ENCODE measurements at regions not wholly inside any gene's neighbourhood (a gene's known extent, or its start where the extent isn't known, plus 50 kb on each side); places are given as distances from the start of the nearest gene placed in this dataset.

GRCh38 chr2:199707593-199708185 is 143.3 kb downstream of the FTCDNL1 start:
- H3K27ac Mint-ChIP-seq, result no peak overlapping the region
- no peaks in the 10 kb centered on the region for H3K4me1 Mint-ChIP-seq
- H3K4me3 Mint-ChIP-seq, result no peak overlapping the region
- H3K36me3 Mint-ChIP-seq, result no peaks in the 10 kb centered on the region
- no peaks in the 10 kb centered on the region for H3K9me3 Mint-ChIP-seq
- ATAC-seq, result no peak
- H3K27me3 Mint-ChIP-seq, result peaks cover 10% of the 10 kb centered on the region

- no peaks in the 10 kb centered on the region for H3K36me3 Mint-ChIP-seq
- ATAC-seq, result no peak
- no peak overlapping the region for H3K27ac Mint-ChIP-seq
- no peaks in the 10 kb centered on the region for H3K4me1 Mint-ChIP-seq
- H3K27me3 Mint-ChIP-seq, result peaks cover 10% of the 10 kb centered on the region
- no peaks in the 10 kb centered on the region for H3K9me3 Mint-ChIP-seq
- H3K4me3 Mint-ChIP-seq, result no peak overlapping the region
Observed at GRCh38 chr2:199705538-199705937, 145.5 kb downstream of the FTCDNL1 start.

- Mint-ChIP-seq H3K36me3 (no peaks in the 10 kb centered on the region), H3K27me3 (peaks cover 7% of the 10 kb centered on the region), H3K9me3 (no peaks in the 10 kb centered on the region), H3K4me1 (no peaks in the 10 kb centered on the region), H3K27ac (no peak overlapping the region), H3K4me3 (no peak overlapping the region)
- peak; percentile 50 for ATAC-seq
Observed at GRCh38 chr2:199704358-199705238, 146.4 kb downstream of the FTCDNL1 start.

- ATAC-seq, result no peak
- Mint-ChIP-seq H3K27ac (no peak overlapping the region), H3K9me3 (no peaks in the 10 kb centered on the region), H3K4me1 (no peaks in the 10 kb centered on the region), H3K27me3 (no peaks in the 10 kb centered on the region), H3K36me3 (no peaks in the 10 kb centered on the region), H3K4me3 (no peak overlapping the region)
Observed at GRCh38 chr2:199703199-199703598, 147.8 kb downstream of the FTCDNL1 start.

- ATAC-seq, result no peak
- peaks cover 14% of the 10 kb centered on the region for H3K27me3 Mint-ChIP-seq
- no peak overlapping the region for H3K27ac Mint-ChIP-seq
- no peak overlapping the region for H3K4me3 Mint-ChIP-seq
- H3K36me3 Mint-ChIP-seq, result no peaks in the 10 kb centered on the region
- H3K4me1 Mint-ChIP-seq, result no peaks in the 10 kb centered on the region
- no peaks in the 10 kb centered on the region for H3K9me3 Mint-ChIP-seq
Observed at GRCh38 chr2:199697469-199697868, 153.5 kb downstream of the FTCDNL1 start.

GRCh38 chr2:199696048-199696447 is 154.9 kb downstream of the FTCDNL1 start:
- H3K36me3 Mint-ChIP-seq, result no peaks in the 10 kb centered on the region
- H3K27ac Mint-ChIP-seq, result no peak overlapping the region

GRCh38 chr2:199693861-199694260 is 157.1 kb downstream of the FTCDNL1 start:
- Mint-ChIP-seq H3K27me3 (peaks cover 14% of the 10 kb centered on the region), H3K9me3 (no peaks in the 10 kb centered on the region), H3K4me3 (no peak overlapping the region), H3K4me1 (no peaks in the 10 kb centered on the region), H3K27ac (no peak overlapping the region), H3K36me3 (no peaks in the 10 kb centered on the region)
- peak; percentile 44 for ATAC-seq

More at GRCh38 chr2:199696048-199696447, 154.9 kb downstream of the FTCDNL1 start:
- ATAC-seq, result no peak
- no peaks in the 10 kb centered on the region for H3K9me3 Mint-ChIP-seq
- H3K27me3 Mint-ChIP-seq, result peaks cover 14% of the 10 kb centered on the region
- no peaks in the 10 kb centered on the region for H3K4me1 Mint-ChIP-seq
- H3K4me3 Mint-ChIP-seq, result no peak overlapping the region

- Mint-ChIP-seq H3K4me3 (no peak overlapping the region), H3K27me3 (peaks cover 14% of the 10 kb centered on the region), H3K4me1 (no peaks in the 10 kb centered on the region), H3K36me3 (no peaks in the 10 kb centered on the region), H3K27ac (no peak overlapping the region), H3K9me3 (no peaks in the 10 kb centered on the region)
- no peak for ATAC-seq
Observed at GRCh38 chr2:199692489-199692888, 158.5 kb downstream of the FTCDNL1 start.

DNA sequence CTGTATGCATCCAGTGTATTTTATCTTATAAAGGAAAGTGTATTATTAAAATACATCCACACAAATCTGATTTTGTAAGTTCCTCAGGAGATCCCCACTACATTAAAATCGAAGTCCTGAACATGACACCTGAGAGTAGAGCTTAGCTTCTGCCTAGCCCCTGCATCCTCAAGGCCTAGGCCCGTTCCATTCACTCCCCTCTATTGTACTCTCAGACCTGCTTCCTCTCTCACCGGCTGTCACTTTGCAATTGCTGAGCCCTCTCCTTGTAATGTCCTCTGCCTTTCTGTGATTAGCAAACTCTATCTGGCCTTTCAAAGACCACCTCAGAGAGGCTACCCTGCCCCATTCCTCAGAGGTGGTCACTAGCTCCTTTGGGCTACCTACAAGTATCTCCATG is 160.8 kb downstream of the FTCDNL1 start:
- no peak for ATAC-seq
- no peaks in the 10 kb centered on the region for H3K27me3 Mint-ChIP-seq

GRCh38 chr2:199685669-199686068 is 165.3 kb downstream of the FTCDNL1 start:
- Mint-ChIP-seq H3K9me3 (no peaks in the 10 kb centered on the region), H3K36me3 (no peaks in the 10 kb centered on the region), H3K4me1 (no peaks in the 10 kb centered on the region), H3K27me3 (no peaks in the 10 kb centered on the region), H3K4me3 (no peak overlapping the region), H3K27ac (no peak overlapping the region)
- ATAC-seq, result no peak

More for the DNA sequence above, 160.8 kb downstream of the FTCDNL1 start:
- no peaks in the 10 kb centered on the region for H3K9me3 Mint-ChIP-seq
- no peaks in the 10 kb centered on the region for H3K4me1 Mint-ChIP-seq
- H3K27ac Mint-ChIP-seq, result no peak overlapping the region
- no peaks in the 10 kb centered on the region for H3K36me3 Mint-ChIP-seq
- H3K4me3 Mint-ChIP-seq, result no peak overlapping the region

DNA sequence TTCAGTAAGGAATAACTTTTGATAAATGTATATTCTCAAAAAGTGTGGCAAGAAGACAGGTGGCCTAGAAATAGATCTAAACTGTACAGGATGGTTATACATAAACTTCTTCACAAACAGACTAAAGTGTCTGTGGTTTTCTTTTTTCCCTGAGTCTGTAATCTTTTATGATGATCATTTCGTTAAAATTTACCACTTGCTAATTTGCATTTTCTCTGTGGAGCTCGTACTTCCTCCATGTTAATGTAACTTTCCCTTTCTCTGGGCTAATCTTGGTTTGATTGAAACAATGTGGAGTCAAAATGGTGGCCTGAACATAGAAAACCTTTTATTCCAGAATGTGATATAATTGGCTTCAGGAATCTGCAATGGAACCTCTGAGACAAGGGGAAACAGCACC is 166.2 kb downstream of the FTCDNL1 start:
- no peaks in the 10 kb centered on the region for H3K27me3 Mint-ChIP-seq
- H3K4me3 Mint-ChIP-seq, result no peak overlapping the region
- no peaks in the 10 kb centered on the region for H3K9me3 Mint-ChIP-seq
- H3K4me1 Mint-ChIP-seq, result no peaks in the 10 kb centered on the region
- no peak for ATAC-seq
- H3K27ac Mint-ChIP-seq, result no peak overlapping the region
- H3K36me3 Mint-ChIP-seq, result no peaks in the 10 kb centered on the region

DNA sequence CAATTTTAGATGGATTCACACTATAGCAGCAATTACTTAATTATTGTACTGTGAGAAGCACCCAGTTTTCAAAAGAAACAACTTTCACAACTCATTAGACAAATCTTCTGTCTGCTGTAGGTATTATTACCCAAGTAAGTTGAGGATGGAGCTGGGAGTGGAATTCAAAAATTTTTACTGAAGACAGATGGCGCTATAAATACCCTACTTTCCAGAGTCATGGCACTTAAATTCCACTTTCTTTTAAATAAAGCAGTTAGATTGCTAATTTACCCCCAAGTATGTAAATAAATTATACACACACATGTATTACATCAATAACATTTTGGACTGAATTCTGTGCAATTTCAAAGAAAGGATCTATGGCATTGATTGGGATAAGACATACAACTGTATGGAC is 166.8 kb downstream of the FTCDNL1 start:
- Mint-ChIP-seq H3K4me3 (no peak overlapping the region), H3K36me3 (no peaks in the 10 kb centered on the region), H3K4me1 (no peaks in the 10 kb centered on the region), H3K27me3 (peaks cover 6% of the 10 kb centered on the region), H3K9me3 (no peaks in the 10 kb centered on the region), H3K27ac (no peak overlapping the region)
- ATAC-seq, result no peak

DNA sequence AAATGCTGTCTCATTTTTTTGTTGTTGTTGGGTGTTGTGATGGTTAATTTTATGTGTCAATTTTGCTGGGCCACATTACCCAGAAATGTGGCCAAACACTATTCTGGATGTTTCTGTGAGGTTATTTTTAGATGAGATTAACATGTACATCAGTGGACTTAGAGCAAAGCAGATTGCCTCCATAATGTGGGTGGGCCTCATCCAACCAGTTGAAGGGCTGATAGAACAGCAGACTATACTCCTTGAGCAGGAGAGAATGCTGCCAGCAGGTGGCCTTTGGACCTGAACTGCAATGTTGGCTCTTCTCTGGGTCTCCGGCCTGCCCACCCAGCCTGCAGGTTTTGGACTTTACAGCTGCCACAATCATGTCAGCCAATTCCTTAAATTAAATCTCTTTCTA is 169.0 kb downstream of the FTCDNL1 start:
- no peaks in the 10 kb centered on the region for H3K36me3 Mint-ChIP-seq
- H3K9me3 Mint-ChIP-seq, result no peaks in the 10 kb centered on the region
- H3K4me1 Mint-ChIP-seq, result no peaks in the 10 kb centered on the region
- no peak overlapping the region for H3K4me3 Mint-ChIP-seq
- no peak for ATAC-seq
- H3K27me3 Mint-ChIP-seq, result peaks cover 9% of the 10 kb centered on the region
- H3K27ac Mint-ChIP-seq, result no peak overlapping the region

GRCh38 chr2:199680482-199680881 is 170.5 kb downstream of the FTCDNL1 start:
- no peak overlapping the region for H3K4me3 Mint-ChIP-seq
- H3K27me3 Mint-ChIP-seq, result peaks cover 9% of the 10 kb centered on the region
- H3K27ac Mint-ChIP-seq, result no peak overlapping the region
- no peaks in the 10 kb centered on the region for H3K36me3 Mint-ChIP-seq
- ATAC-seq, result no peak
- no peaks in the 10 kb centered on the region for H3K4me1 Mint-ChIP-seq
- H3K9me3 Mint-ChIP-seq, result no peaks in the 10 kb centered on the region

GRCh38 chr2:199679883-199680282 is 171.1 kb downstream of the FTCDNL1 start:
- Mint-ChIP-seq H3K4me1 (no peaks in the 10 kb centered on the region), H3K36me3 (no peaks in the 10 kb centered on the region), H3K9me3 (no peaks in the 10 kb centered on the region), H3K27ac (no peak overlapping the region), H3K27me3 (peaks cover 9% of the 10 kb centered on the region), H3K4me3 (no peak overlapping the region)
- ATAC-seq, result no peak

GRCh38 chr2:199677881-199678280 is 173.1 kb downstream of the FTCDNL1 start:
- H3K4me1 Mint-ChIP-seq, result no peaks in the 10 kb centered on the region

More at GRCh38 chr2:199677881-199678280, 173.1 kb downstream of the FTCDNL1 start:
- no peaks in the 10 kb centered on the region for H3K9me3 Mint-ChIP-seq
- no peak overlapping the region for H3K27ac Mint-ChIP-seq
- H3K36me3 Mint-ChIP-seq, result no peaks in the 10 kb centered on the region
- ATAC-seq, result no peak
- no peak overlapping the region for H3K4me3 Mint-ChIP-seq
- peaks cover 11% of the 10 kb centered on the region for H3K27me3 Mint-ChIP-seq
